ENCODE measurements at regions not wholly inside any gene's neighbourhood (a gene's known extent, or its start where the extent isn't known, plus 50 kb on each side); places are given as distances from the start of the nearest gene placed in this dataset.
"Not testable (repeated sequence)": the region's sequence is repeated elsewhere in the genome, so short reads cannot be mapped to it uniquely, and the experiment has no call there.

DNA sequence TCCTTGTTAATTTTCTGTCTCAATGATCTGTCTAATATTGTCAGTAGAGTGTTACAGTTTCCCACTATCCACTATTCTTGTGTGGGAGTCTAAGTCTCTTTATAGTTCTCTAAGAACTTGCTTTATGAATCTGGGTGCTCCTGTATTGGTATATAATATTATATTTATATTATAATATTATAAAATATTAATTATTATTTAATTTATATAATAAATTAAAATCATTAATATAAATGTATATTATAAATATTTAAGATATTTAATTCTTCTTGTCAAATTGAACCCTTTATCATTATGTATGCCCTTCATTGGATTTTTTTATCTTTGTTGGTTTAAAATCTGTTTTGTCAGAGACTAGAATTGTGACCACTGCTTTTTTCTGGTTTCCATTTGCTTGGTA is 1950.2 kb upstream of the LRRTM1 start:
- DNase-seq = no peak

DNA sequence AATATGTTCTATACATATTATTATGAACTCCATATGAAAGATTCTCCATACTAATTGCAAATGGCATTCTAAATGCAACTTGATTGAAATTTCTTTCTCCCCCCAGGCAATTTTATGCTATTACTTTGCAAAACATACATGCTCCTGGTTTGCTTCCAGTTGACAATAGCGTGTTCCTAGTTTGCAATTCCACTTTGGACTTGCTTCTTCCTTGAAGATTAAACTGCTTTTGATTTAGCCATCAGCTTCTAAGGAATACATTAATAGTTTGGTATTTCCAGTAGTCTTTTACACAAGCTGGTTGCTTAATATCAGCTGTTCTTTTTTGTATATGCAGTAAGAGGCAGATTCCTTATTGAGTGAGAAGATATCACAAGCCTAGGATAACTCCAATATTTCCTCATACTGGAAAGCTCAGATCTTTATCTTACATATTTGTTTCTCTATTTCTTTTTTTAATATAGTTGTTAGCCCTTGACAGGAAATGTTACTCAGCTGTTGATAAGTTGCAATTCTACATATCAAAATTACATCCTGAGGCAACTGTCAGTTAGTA is 1941.7 kb upstream of the LRRTM1 start:
- DNase-seq = no peak

DNA sequence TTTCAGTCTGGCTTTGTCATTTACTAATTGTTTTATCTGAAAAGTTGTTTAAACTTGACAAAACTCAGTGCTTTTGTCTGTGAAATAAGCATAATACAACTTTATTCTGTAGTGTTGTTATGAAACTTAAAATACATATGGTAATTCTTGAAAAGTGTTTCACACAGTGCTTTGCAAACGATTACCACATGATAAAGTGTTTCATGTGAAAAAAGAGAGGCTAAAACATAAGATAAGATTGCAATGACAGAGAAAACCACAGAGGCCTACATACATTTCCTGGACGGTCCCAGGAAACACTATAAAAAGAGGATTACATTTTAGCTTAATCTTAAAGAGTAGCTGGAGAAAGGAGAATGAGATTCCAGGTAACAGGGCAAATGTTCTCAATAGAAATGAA is 1934.6 kb upstream of the LRRTM1 start:
- no peak for DNase-seq

DNA sequence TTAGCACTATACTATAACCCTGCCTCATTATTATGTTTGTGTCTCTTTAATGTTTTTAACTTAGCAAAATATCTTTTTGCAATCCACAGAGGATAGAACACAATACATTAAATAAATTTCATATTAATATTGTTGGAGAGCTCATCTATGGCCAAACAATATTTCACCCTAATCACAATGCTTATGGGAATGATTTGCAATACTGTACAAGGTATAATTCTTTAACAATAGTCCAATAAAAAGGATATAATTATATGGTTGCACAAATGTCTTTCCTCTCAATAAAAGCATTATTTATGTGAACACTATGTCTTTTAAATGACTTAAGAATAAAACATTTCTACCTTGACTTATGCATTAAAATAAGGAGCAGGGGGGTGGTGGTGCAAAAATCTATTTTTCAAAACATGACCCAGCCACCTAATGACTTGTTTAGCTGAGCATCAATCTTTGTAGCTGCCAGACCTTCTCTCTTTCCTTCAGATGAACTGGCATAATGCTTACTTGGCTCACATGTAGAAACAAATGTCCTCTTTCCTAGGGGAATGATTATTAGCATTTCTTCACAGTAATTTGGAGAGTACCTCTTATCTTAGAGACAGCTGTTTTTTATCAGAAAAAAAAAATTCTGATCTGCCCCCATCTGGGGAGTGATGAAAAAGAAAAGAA is 1933.6 kb upstream of the LRRTM1 start:
- no peak for DNase-seq

DNA sequence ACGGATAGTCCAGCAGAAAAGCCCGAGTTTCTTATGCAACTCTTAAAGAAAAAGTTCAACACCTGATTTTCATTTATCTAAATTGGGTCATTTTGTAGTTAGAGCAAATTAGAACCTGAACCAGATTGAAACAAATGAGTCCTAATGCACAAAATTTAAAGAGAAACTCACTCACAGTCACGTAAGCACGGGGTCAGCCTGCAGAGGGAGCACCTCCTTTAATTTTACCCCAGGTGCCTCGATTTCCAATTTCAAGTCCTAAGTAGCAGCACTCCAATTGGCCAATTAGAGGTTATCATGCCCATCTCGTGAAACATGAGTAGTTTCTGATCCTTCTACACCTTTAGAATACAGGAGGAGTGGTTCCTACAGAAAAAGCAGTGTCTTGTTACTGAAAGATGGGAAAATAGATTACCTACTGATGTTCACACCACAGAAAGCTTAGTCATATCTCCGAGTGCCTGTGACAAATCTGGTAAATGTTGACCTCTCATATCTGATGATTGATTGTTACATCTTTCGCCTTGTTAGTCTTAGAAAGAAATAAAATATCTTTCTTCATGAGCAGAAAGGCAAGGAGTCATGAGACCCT is 1929.8 kb upstream of the LRRTM1 start:
- no peak for DNase-seq

DNA sequence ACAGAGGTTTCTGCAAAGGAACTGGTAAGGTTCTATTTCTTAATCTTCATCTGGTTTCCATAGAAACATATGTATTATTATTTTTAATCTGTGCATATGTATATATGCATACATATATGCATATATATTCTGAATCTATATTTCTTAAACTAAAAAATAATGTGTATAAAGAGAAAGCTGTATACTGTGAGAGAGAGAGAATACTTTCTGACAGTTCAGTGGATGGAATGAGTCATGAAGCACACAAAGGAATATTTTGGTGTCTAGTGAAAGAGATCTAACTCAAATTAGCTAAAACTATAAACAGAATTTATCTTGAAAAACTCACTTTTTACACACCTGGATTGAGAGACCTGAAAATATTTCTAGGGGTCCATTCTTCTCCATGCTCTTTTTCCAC is 1929.3 kb upstream of the LRRTM1 start:
- DNase-seq = no peak

DNA sequence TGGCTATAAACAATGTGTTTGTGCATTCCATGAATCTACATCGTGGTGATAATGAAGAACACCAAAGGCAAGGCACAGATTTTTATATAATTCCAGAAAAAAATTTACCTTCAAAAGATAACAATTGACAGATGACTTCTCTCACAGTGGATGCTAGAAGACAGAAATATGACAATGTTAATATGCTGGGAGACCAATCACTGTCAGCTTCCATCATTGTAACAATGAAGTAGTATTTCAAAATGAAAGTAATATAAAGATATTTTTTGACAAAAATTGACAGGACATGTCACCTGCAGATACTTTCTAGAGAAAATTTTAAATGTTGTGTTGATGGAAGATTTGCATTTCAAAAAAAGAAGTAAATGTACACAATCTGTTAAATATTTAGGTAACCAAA is 1925.9 kb upstream of the LRRTM1 start:
- no peak for DNase-seq

DNA sequence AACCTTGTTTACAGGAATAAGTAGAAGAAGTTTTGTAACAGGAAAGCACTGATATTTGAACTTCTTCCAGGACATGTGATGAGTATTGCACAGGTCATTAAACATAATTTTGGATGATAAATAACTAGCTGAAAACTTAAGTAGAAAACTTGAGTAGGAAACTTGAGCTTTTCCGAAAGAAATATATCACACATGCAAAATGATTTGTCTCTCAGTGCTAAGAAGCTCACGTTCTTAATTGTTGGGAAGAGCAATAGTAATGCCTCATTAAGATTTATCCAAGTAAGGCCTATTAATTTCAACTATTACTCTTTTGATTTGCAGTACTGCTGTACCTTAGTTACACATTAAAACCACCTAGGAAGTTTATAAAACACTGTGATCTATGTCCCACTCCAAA is 1921.9 kb upstream of the LRRTM1 start:
- DNase-seq = no peak

DNA sequence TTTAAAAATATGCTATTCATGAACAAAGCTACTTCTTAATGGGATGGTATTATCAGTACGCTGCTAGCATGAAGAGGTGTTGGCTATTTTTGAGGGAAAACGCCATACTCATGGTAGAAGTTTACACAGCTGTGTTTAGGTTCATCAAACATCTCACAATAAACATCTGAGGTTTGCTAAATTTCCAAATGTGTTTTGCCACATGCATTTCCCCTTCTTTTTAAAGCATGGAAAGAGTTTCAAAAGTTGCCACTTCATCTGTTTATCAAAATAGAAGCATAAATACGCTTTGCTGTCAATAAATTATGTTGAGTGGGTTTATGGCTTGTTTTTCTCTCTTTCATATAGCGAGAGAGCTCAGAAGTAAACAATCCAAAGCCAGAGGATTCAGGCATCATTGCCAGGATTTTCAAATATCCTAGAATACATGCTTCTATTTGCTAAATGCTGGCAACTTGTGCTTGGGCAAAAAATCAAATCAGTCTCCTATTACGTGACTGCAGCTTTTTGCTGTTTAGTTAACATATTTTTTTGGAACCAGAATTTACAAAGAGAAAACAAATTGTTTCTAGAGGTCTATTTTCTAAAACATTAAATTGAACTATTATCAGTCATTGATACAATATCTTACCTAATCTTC is 1919.9 kb upstream of the LRRTM1 start:
- no peak for DNase-seq

DNA sequence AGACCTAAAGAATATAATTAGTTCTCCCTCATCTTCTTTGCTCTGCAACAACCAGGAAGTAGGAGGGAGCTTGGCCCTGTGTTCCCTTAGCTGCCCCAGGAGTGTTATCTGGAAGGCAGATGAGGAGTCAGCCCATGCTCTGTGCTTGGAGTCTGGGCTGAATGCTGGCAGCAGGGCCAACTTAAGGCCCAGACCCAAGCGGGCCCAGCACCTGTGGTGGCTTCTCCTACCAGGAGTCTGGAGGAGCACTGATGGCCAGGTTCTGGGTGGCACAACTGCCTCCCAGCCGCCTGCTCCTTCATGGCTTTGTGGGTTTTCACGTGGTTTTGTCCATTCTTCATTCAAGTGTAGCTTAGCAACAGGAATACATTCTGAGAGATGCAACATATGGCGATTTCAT is 1910.7 kb upstream of the LRRTM1 start:
- DNase-seq = no peak

DNA sequence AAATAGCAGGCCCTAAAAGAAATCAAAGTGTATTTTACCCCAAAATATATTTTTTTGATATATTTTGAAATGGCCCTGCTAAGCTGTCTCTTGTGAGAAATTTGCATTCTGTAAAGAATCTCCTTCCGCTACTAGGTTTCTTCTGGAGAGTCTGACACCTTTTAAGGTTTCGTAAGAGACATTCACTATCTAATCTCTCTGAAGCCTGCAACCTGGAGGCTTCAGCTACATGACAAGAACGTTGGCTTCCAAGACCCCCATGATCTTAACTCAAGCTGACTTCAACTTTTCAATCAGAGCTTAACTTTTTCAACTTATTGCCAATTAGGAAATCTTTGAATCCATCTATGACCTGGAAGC is 1894.9 kb upstream of the LRRTM1 start:
- DNase-seq = no peak

DNA sequence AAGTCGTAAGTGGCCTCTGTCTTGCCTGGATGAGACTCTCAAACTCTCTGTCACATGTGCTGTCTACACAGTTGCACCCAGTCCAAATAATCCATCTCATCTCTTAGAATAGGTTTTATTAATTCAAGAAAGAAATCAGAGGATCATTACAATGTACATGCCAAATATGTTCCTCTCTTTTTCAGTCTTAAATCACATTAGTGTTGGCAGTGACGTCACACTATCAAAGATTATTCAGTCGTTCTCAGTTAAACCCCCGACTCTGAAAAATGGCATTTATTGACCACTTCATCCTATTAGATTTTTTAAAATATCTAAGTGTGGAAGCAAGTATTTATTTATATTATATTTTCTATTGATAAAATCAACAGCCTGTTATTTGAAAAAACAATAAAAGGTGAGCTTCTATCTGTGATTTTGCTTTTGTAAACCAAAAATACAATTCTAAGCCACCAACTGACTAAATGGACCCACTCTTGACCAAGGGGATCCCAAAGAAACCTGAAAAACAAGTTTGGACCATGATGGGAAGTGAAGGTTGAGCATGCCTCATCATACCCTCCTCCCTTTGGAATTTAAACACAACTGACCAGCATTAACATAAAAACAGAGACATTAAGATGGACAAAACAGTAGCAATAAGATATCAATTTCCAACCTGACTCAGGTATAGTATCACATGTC is 1894.4 kb upstream of the LRRTM1 start:
- no peak for DNase-seq

DNA sequence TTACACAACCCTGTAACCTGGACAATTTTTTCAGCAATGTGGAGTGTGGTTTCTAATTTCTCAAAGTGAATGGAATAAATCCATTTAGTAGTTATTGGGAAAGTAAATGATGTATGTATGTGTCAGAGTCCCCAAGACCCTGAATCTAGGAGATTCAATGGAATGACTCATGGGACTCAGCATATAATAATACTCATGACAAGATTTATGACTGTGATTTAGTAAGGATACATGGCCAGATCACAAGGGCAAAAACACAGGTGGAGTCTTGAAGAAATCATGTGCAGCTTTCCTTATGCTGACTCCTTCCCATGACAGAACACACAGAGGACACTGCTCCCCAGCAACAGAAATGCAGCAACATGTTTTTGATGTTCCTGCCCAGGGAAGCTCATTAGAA is 1877.7 kb upstream of the LRRTM1 start:
- DNase-seq = no peak

DNA sequence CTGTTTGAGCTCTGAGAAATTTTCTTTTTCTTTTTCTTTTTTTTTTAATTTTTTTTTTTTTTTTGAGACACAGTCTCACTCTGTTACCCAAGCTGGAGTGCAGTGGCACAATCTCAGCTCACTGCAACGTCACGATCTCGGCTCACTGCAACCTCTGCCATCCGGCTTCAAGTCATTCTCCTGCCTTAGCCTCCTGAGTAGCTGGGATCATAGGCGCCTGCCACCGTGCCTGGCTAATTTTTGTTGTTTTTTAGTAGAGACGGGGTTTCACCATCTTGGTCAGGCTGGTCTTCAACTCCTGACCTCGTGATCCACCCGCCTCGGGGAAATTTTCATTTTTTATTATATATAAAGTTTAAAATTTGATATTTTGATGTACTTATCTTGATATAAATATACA is 1870.7 kb upstream of the LRRTM1 start:
- not testable (repeated sequence) for DNase-seq

DNA sequence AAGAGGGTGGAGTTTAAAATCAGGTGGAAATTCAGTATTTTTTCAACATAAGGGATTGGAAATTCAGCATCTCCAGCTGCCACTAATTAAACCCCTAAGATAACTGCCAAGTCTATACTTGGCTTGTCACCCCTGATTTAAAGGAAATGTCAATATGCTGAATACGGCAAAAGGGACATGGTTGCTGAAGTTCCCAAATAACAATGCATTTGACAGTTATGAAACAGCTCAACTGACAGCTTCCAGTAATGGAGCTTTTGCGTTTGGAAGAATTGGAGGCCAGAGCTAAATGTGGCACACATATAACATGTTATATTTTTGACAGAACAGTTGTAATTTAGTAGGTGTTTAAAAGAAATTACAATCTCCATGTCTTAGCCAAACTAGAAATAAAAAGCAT is 1867.9 kb upstream of the LRRTM1 start:
- DNase-seq = no peak

DNA sequence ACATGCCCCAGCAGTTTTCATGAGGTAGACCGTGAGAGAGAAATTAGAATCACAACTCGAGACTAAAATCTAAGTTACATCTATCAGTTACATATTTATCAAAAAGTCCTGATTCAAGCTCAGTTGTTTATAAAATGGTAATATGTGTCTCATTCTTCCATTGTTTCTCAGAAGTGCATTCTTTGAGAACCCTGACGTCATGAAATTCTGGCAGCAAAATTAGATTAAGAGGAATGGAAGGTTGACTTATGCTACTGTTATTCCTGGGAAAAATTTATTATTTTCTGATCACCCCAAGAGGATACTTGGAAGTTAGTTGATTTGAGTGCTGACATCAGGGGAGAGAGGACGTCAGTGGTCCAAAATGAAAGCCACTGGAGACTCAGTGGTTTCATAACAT is 1864.8 kb upstream of the LRRTM1 start:
- no peak for DNase-seq

DNA sequence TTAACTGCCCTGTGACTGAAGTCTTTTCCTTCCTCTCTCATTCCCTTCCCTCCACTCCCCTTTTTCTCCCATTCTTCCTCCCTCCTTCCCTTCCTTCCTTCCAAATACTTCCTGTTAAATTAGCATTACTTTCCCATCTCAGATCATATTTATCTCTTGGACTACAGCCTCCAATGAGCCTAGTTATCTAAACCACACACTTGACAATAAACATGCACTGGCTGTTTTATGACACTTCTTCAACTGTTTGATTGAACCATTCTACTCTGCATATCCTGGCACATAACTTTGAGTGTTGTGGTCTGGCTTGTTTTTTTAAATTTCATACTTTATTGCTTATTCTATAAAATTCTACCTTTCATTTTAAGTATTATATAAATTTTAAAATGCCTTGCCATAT is 1860.8 kb upstream of the LRRTM1 start:
- DNase-seq = no peak

DNA sequence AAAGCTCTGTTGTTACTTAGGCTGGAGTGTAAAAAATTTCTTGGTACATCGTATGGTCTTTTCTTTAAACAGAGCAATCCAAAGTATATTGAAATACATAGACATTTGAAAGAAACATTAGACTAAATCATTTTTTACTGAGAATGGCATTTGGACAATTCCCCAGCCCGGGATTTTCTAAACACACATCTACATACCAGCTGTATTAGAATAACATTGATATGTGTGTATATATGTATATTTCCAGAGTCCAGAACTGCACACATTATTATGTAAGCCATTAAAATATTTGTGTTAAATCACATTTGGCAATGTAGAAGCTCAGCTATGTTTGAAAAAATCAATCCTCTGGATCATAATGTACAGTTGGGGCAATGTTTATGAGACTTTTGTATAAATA is 1853.6 kb upstream of the LRRTM1 start:
- no peak for DNase-seq

DNA sequence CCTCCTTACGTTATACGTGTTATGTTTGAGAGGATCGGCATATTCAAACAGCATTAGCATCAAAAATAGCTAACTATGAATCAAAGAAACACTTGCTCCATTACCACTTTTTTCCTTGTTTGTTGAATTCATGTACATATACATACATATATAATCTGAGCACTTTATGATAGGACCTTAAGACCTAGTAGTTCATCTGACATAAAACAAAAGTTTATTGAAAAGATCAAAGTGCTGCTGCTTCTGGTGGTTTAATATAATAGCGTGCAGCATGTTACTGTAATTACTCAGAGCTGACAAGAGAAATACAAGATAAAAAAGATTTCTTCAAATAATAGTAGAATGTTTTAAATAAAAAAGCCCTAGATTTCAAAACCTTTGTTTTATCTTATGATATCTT is 1850.9 kb upstream of the LRRTM1 start:
- DNase-seq = no peak

DNA sequence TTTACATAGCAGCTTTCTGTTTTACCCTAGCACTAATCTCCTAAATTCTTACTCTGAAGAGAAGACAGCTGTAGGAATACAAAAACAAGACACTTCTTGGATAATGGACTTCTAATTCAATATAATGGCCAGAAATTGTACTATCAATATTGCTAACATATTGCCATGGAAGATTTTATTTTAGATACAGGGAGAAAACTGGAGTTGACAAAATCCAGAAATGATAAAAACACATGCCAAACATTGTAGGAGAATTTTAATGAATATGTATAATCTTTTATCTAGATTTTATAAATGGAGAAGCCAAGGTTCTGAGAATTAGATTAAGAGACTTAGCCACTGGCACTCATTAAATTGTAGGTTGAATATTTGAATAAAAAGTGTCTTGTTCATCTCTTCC is 1838.8 kb upstream of the LRRTM1 start:
- no peak for DNase-seq

DNA sequence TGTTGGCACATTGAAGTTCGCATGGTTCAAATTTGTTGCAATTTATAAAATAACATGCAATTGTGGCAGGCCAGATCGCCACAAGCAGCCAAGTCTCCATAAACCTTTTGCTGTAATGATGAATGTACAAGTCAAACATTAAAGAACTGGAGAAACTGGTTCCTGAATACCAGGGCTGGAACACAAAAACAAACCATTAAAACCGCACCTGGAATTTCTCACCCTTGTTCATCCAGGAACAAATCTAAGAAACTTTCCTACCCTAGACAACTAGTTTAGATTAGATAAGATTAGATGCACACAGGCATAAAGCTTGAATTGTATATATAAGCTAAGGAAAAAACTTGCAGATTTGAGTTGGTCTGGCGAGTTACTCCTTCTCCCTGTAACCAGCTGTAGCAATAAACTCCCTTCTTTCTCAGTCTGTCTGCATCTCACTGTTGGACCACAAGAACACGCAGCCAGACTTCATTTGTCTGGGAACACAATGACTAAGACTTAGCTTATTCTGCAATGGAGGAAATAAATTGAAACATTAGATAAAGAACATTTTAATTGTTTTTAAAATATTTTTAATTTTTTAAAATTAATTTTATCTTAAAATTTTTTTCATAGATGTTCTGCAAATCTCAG is 1835.5 kb upstream of the LRRTM1 start:
- no peak for DNase-seq

DNA sequence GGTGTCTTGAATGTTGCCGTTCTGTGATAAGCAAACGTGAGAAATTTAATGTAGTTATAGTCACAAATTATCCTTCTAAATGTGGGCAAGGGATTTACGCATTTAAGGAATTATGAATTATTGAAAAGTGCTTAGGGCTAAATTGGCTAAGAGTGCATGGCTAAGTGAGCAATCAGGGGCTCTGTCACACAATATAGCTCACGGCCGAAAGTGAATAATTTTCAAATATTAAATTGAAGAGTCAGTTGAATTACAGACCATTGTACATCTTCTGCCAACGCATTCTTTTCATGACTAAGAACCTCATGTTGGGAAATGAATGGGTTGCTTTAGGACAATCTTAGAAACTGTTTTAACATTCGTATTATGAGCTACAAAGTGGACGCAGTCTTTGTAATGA is 1832.9 kb upstream of the LRRTM1 start:
- no peak for DNase-seq

DNA sequence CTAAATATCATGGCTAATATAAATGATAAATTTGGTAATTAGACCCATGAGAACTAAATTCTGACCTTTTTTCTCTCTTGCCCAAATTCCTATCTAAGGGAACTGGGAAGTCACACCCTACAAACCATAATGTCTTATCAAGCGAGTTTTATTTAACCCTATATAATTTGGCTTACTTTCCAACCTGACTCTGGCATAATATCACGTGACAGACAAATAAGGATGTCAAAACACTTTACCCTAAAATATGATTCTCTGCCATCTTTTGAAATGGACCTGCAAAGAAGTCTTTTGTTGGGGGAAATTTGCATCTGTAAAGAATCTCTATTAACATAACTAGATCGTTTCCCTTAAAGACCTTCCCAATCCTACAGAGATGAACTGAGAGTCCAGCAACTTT is 1823.5 kb upstream of the LRRTM1 start:
- DNase-seq = no peak

DNA sequence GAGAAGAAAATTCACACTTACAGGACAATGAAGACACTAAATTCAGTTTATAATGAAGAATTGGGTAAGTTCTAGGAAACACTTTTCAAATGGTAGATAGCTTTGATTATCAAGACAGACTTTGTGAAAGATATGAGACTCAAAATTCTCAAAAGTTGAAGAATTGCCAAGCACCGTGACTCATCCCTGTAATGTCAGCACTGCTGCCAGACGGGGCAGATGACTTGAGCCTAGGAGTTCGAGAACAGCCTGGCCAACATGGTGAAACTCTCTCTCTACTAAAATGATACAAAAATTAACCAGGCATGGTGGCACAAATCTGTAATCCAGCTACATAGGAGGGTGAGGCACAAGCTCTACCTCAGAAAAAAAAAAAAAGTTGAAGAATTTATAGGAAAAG is 1820.1 kb upstream of the LRRTM1 start:
- no peak for DNase-seq
